ENCODE measurements at regions not wholly inside any gene's neighbourhood (a gene's known extent, or its start where the extent isn't known, plus 50 kb on each side); places are given as distances from the start of the nearest gene placed in this dataset.
"Not testable (repeated sequence)": the region's sequence is repeated elsewhere in the genome, so short reads cannot be mapped to it uniquely, and the experiment has no call there.

- Histone ChIP-seq H3K4me1 (ENCODE audit: control insufficient read depth, insufficient read depth, low read length) (peaks cover 8% of the 10 kb centered on the region), H3K27ac (ENCODE audit: low read depth, low read length) (no peak overlapping the region), H3K9me3 (ENCODE audit: control insufficient read depth, insufficient read depth, low read depth, low read length) (no peaks in the 10 kb centered on the region)
Measured at GRCh38 chr2:4094743-4095142, 391.4 kb downstream of the DCDC2C start.

GRCh38 chr2:4096978-4097766 is 393.8 kb downstream of the DCDC2C start:
- H3K9me3 ChIP-seq (ENCODE audit: control insufficient read depth, insufficient read depth, low read depth, low read length) = no peaks in the 10 kb centered on the region
- H3K36me3 ChIP-seq (ENCODE audit: control insufficient read depth, insufficient read depth, low read length) = no peaks in the 10 kb centered on the region
- H3K9ac ChIP-seq (ENCODE audit: low read length) = no peak overlapping the region
- H3K4me3 ChIP-seq (ENCODE audit: low read depth, low read length) = no peak overlapping the region
- no peaks in the 10 kb centered on the region for H3K27me3 ChIP-seq (ENCODE audit: control insufficient read depth, insufficient read depth, low read length)
- no peaks in the 10 kb centered on the region for H3K4me1 ChIP-seq (ENCODE audit: control insufficient read depth, insufficient read depth, low read length)
- H3K27ac ChIP-seq (ENCODE audit: low read depth, low read length) = no peak overlapping the region

More at GRCh38 chr2:4094743-4095142, 391.4 kb downstream of the DCDC2C start:
- Histone ChIP-seq H3K27me3 (ENCODE audit: control insufficient read depth, insufficient read depth, low read length) (no peaks in the 10 kb centered on the region), H3K36me3 (ENCODE audit: control insufficient read depth, insufficient read depth, low read length) (no peaks in the 10 kb centered on the region), H3K4me3 (ENCODE audit: low read depth, low read length) (no peak overlapping the region), H3K9ac (ENCODE audit: low read length) (no peak overlapping the region)

GRCh38 chr2:4098137-4098536 is 394.8 kb downstream of the DCDC2C start:
- no peak overlapping the region for H3K9ac ChIP-seq (ENCODE audit: low read length)
- H3K36me3 ChIP-seq (ENCODE audit: control insufficient read depth, insufficient read depth, low read length) = no peaks in the 10 kb centered on the region
- no peaks in the 10 kb centered on the region for H3K27me3 ChIP-seq (ENCODE audit: control insufficient read depth, insufficient read depth, low read length)
- no peak overlapping the region for H3K27ac ChIP-seq (ENCODE audit: low read depth, low read length)
- no peaks in the 10 kb centered on the region for H3K4me1 ChIP-seq (ENCODE audit: control insufficient read depth, insufficient read depth, low read length)
- no peaks in the 10 kb centered on the region for H3K9me3 ChIP-seq (ENCODE audit: control insufficient read depth, insufficient read depth, low read depth, low read length)
- H3K4me3 ChIP-seq (ENCODE audit: low read depth, low read length) = no peak overlapping the region

- Histone ChIP-seq H3K4me1 (ENCODE audit: control insufficient read depth, insufficient read depth, low read length) (no peaks in the 10 kb centered on the region), H3K4me3 (ENCODE audit: low read depth, low read length) (no peak overlapping the region), H3K36me3 (ENCODE audit: control insufficient read depth, insufficient read depth, low read length) (no peaks in the 10 kb centered on the region), H3K9me3 (ENCODE audit: control insufficient read depth, insufficient read depth, low read depth, low read length) (peaks cover 8% of the 10 kb centered on the region; the same call in 1 of the 2 replicates), H3K27ac (ENCODE audit: low read depth, low read length) (no peak overlapping the region), H3K9ac (ENCODE audit: low read length) (no peak overlapping the region), H3K27me3 (ENCODE audit: control insufficient read depth, insufficient read depth, low read length) (no peaks in the 10 kb centered on the region)
Measured at GRCh38 chr2:4101936-4102335, 398.6 kb downstream of the DCDC2C start.

- Histone ChIP-seq H3K4me1 (ENCODE audit: control insufficient read depth, insufficient read depth, low read length) (no peaks in the 10 kb centered on the region), H3K36me3 (ENCODE audit: control insufficient read depth, insufficient read depth, low read length) (no peaks in the 10 kb centered on the region), H3K27ac (ENCODE audit: low read depth, low read length) (no peak overlapping the region), H3K9ac (ENCODE audit: low read length) (no peak overlapping the region), H3K4me3 (ENCODE audit: low read depth, low read length) (no peak overlapping the region), H3K27me3 (ENCODE audit: control insufficient read depth, insufficient read depth, low read length) (no peaks in the 10 kb centered on the region), H3K9me3 (ENCODE audit: control insufficient read depth, insufficient read depth, low read depth, low read length) (peaks cover 11% of the 10 kb centered on the region; the same call in 1 of the 2 replicates)
Measured at GRCh38 chr2:4107179-4107578, 403.8 kb downstream of the DCDC2C start.

- Histone ChIP-seq H3K4me3 (ENCODE audit: low read depth, low read length) (no peak overlapping the region), H3K4me1 (ENCODE audit: control insufficient read depth, insufficient read depth, low read length) (no peaks in the 10 kb centered on the region), H3K27me3 (ENCODE audit: control insufficient read depth, insufficient read depth, low read length) (no peaks in the 10 kb centered on the region), H3K27ac (ENCODE audit: low read depth, low read length) (no peak overlapping the region), H3K9me3 (ENCODE audit: control insufficient read depth, insufficient read depth, low read depth, low read length) (0 out of 2 replicates have a peak, but pooled peaks cover 3% of the 10 kb centered on the region), H3K9ac (ENCODE audit: low read length) (no peak overlapping the region), H3K36me3 (ENCODE audit: control insufficient read depth, insufficient read depth, low read length) (no peaks in the 10 kb centered on the region)
Measured at GRCh38 chr2:4110273-4110672, 406.9 kb downstream of the DCDC2C start.

- H3K4me1 ChIP-seq (ENCODE audit: control insufficient read depth, insufficient read depth, low read length); H3K4me3 ChIP-seq (ENCODE audit: low read depth, low read length); H3K9ac ChIP-seq (ENCODE audit: low read length); H3K27ac ChIP-seq (ENCODE audit: low read depth, low read length); H3K9me3 ChIP-seq (ENCODE audit: control insufficient read depth, insufficient read depth, low read depth, low read length); H3K27me3 ChIP-seq (ENCODE audit: control insufficient read depth, insufficient read depth, low read length); H3K36me3 ChIP-seq (ENCODE audit: control insufficient read depth, insufficient read depth, low read length): not testable (repeated sequence)
Measured at GRCh38 chr2:4115435-4115834, 412.1 kb downstream of the DCDC2C start.

GRCh38 chr2:4122726-4123125 is 419.4 kb downstream of the DCDC2C start:
- H3K9ac ChIP-seq (ENCODE audit: low read length) = no peak overlapping the region
- H3K27me3 ChIP-seq (ENCODE audit: control insufficient read depth, insufficient read depth, low read length) = no peaks in the 10 kb centered on the region
- H3K36me3 ChIP-seq (ENCODE audit: control insufficient read depth, insufficient read depth, low read length) = no peaks in the 10 kb centered on the region
- H3K4me3 ChIP-seq (ENCODE audit: low read depth, low read length) = no peak overlapping the region
- H3K9me3 ChIP-seq (ENCODE audit: control insufficient read depth, insufficient read depth, low read depth, low read length) = 0 out of 2 replicates have a peak, but pooled peaks cover 3% of the 10 kb centered on the region
- no peak overlapping the region for H3K27ac ChIP-seq (ENCODE audit: low read depth, low read length)
- H3K4me1 ChIP-seq (ENCODE audit: control insufficient read depth, insufficient read depth, low read length) = no peaks in the 10 kb centered on the region

- no peaks in the 10 kb centered on the region for H3K27me3 ChIP-seq (ENCODE audit: control insufficient read depth, insufficient read depth, low read length)
- H3K27ac ChIP-seq (ENCODE audit: low read depth, low read length) = no peak overlapping the region
- no peaks in the 10 kb centered on the region for H3K4me1 ChIP-seq (ENCODE audit: control insufficient read depth, insufficient read depth, low read length)
- H3K9me3 ChIP-seq (ENCODE audit: control insufficient read depth, insufficient read depth, low read depth, low read length) = peaks cover 24% of the 10 kb centered on the region
- H3K36me3 ChIP-seq (ENCODE audit: control insufficient read depth, insufficient read depth, low read length) = no peaks in the 10 kb centered on the region
- H3K4me3 ChIP-seq (ENCODE audit: low read depth, low read length) = no peak overlapping the region
- no peak overlapping the region for H3K9ac ChIP-seq (ENCODE audit: low read length)
Measured at GRCh38 chr2:4130651-4131050, 427.3 kb downstream of the DCDC2C start.

- H3K9ac ChIP-seq (ENCODE audit: low read length) = no peak overlapping the region
Measured at GRCh38 chr2:4134551-4135550, 431.5 kb downstream of the DCDC2C start.

GRCh38 chr2:4135765-4136164 is 432.4 kb downstream of the DCDC2C start:
- Histone ChIP-seq H3K9ac (ENCODE audit: low read length) (no peak overlapping the region), H3K9me3 (ENCODE audit: control insufficient read depth, insufficient read depth, low read depth, low read length) (peaks cover 17% of the 10 kb centered on the region), H3K27ac (ENCODE audit: low read depth, low read length) (no peak overlapping the region), H3K36me3 (ENCODE audit: control insufficient read depth, insufficient read depth, low read length) (no peaks in the 10 kb centered on the region), H3K27me3 (ENCODE audit: control insufficient read depth, insufficient read depth, low read length) (no peaks in the 10 kb centered on the region), H3K4me3 (ENCODE audit: low read depth, low read length) (no peak overlapping the region), H3K4me1 (ENCODE audit: control insufficient read depth, insufficient read depth, low read length) (no peaks in the 10 kb centered on the region)

More at GRCh38 chr2:4134551-4135550, 431.5 kb downstream of the DCDC2C start:
- Histone ChIP-seq H3K9me3 (ENCODE audit: control insufficient read depth, insufficient read depth, low read depth, low read length) (peaks cover 20% of the 10 kb centered on the region), H3K4me1 (ENCODE audit: control insufficient read depth, insufficient read depth, low read length) (no peaks in the 10 kb centered on the region), H3K36me3 (ENCODE audit: control insufficient read depth, insufficient read depth, low read length) (no peaks in the 10 kb centered on the region), H3K27ac (ENCODE audit: low read depth, low read length) (no peak overlapping the region), H3K27me3 (ENCODE audit: control insufficient read depth, insufficient read depth, low read length) (no peaks in the 10 kb centered on the region), H3K4me3 (ENCODE audit: low read depth, low read length) (no peak overlapping the region)

Data from HUES6 (cell line).